AG04450 (cell line): ENCODE measurements at regions not wholly inside any gene's neighbourhood (a gene's known extent, or its start where the extent isn't known, plus 50 kb on each side); places are given as distances from the start of the nearest gene placed in this dataset.

Experiments
- CTCF ChIA-PET: fragments of 300-600, 350-600 bp; formaldehyde crosslinking; extraction: SDS; loops from one replicate; lab custom pipeline; 2022; ENCODE audit warnings: antibody characterized with exemption, inconsistent platforms; lab: Charles Lee
- POLR2A ChIA-PET: fragments of 350-600 bp; formaldehyde crosslinking; extraction: SDS; loops from one replicate; lab custom pipeline; 2021; ENCODE audit warnings: antibody characterized with exemption, inconsistent platforms; lab: Yijun Ruan, JAX
- DNase-seq: peaks from one replicate; pipeline ENCODE4 v3.0.0-alpha.2; 2011; ENCODE audit warnings: low read depth, low spot score
- H3K27ac ChIP-seq: one replicate; pipeline ENCODE4 v1.5.1; 2012; ENCODE audit warnings: low read depth, low read length, control low read depth
- H3K27me3 ChIP-seq: one replicate; pipeline ENCODE4 v1.6.0; 2012; ENCODE audit warnings: low read length; ENCODE audit not compliant: control insufficient read depth, insufficient read depth
- H3K4me3 ChIP-seq: 2 replicates; pipeline ENCODE4 v1.5.1; 2011; ENCODE audit warnings: mild to moderate bottlenecking, low read depth, low read length, control low read depth
- H3K9me3 ChIP-seq: 2 replicates; pipeline ENCODE4 v1.5.1; 2012; ENCODE audit warnings: low read length; ENCODE audit not compliant: control insufficient read depth, insufficient read depth
- CTCF ChIP-seq: IDR thresholded peaks from 2 replicates; pipeline ENCODE4 v1.5.1; 2011; ENCODE audit warnings: low read depth, low read length, control low read depth, inconsistent platforms

DNA sequence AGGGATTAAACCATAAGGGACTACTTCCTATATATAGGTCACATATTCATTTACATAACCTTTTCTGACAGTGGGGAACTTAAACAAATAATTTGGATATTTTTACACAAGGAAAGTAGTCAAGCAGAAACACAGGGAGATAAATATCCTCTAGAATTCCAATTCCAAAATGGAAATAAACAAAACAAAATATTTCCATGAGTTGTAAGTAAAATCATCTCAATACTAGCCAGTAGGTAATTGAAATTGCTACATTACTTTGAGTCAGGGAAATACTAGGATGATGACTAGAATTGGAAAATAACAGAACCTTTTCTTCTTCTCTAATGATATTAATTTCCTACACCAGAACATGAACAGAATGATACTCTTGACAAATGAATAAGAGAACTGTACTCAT, 1308.1 kb upstream of the GJE1 start:
- no peak overlapping the region for H3K4me3 ChIP-seq
- no peak for TF ChIP-seq CTCF
- H3K27ac ChIP-seq = no peak overlapping the region
- ChIA-PET CTCF (no interaction called here), POLR2A (no interaction called here)
- DNase-seq = no peak
- peaks cover 2% of the 10 kb centered on the region; the same call in 1 of the 2 replicates for H3K9me3 ChIP-seq
- H3K27me3 ChIP-seq = no peaks in the 10 kb centered on the region

GRCh38 chr6:140821196-140821595, 1311.5 kb upstream of the GJE1 start:
- H3K27me3 ChIP-seq = no peaks in the 10 kb centered on the region
- no peak overlapping the region for H3K4me3 ChIP-seq
- no peak for DNase-seq
- CTCF ChIA-PET = no interaction called here
- H3K9me3 ChIP-seq = no peaks in the 10 kb centered on the region
- POLR2A ChIA-PET = no interaction called here
- no peak for TF ChIP-seq CTCF
- no peak overlapping the region for H3K27ac ChIP-seq

DNA sequence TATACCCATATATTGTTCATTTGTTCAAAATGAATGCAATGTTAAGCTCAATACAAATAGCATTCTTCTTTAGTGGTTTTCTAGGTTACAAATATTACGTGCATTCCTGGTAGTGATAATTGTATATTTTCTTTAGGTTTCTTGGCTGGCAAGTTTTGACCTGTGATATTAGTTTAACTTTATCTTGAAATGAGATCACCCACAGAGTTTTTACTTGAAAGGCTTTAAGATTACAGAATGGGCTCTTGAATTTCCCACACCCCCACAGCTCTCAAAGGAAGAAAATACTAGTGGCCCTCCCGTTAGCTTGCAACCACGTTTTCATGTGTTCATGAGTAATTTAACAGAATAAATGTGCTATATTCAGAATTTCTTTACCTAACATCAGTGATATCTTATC, 1315.5 kb upstream of the GJE1 start:
- ChIA-PET POLR2A (no interaction called here), CTCF (no interaction called here)
- TF ChIP-seq CTCF = no peak

DNA sequence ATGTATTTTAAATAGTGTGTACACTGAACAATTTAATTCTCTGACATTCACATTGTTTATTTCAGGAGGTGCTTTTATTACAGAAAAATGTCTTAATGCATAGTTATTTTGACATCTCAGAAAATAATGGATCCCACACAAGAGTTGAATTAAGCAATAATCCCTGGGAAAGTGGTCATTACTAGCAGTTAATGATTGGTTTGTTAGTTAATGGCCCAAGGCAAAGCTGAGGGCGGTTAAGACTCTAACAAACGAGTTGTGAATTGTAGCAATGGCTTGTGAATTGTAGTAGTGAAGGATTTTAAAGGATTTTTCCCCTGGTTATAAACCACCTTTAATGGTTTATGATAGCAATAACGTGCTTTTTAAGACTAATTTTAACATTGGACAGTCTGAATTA, 1316.0 kb upstream of the GJE1 start:
- H3K4me3 ChIP-seq = no peak overlapping the region
- POLR2A ChIA-PET = no interaction called here
- no peaks in the 10 kb centered on the region for H3K27me3 ChIP-seq
- no peak for DNase-seq
- no peak overlapping the region for H3K27ac ChIP-seq
- TF ChIP-seq CTCF = no peak
- CTCF ChIA-PET = no interaction called here
- no peaks in the 10 kb centered on the region for H3K9me3 ChIP-seq

More for the DNA sequence above, 1315.5 kb upstream of the GJE1 start:
- no peak for DNase-seq
- H3K27me3 ChIP-seq = no peaks in the 10 kb centered on the region
- no peak overlapping the region for H3K4me3 ChIP-seq
- no peaks in the 10 kb centered on the region for H3K9me3 ChIP-seq
- H3K27ac ChIP-seq = no peak overlapping the region

DNA sequence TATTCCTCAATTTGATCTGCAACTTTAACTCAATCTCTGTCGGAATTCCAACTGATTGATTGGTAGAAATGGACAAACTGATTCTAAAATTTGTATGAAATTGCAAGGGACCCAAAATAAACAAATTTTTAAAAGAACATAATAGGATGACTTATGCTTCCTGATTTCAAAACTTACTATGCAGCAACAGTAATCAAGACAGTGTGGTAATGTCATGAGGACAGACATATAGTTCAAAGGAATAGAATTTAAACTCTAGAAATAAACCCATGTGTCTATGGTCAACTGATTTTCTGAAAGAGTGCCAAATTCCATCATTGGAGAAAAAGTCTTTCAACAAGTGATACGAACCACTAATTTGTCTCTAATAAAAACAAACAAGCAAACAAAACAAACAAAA, 1320.1 kb upstream of the GJE1 start:
- Histone ChIP-seq H3K27ac (no peak overlapping the region), H3K4me3 (no peak overlapping the region), H3K9me3 (no peaks in the 10 kb centered on the region), H3K27me3 (no peaks in the 10 kb centered on the region)
- POLR2A ChIA-PET = no interaction called here
- no peak for DNase-seq
- TF ChIP-seq CTCF = no peak
- CTCF ChIA-PET = no interaction called here
